OCI-LY7 (cell line): ENCODE measurements at regions not wholly inside any gene's neighbourhood (a gene's known extent, or its start where the extent isn't known, plus 50 kb on each side); places are given as distances from the start of the nearest gene placed in this dataset.

Experiments used
- BruUV-seq: library from RNA; stranded (reverse); fragments of 400-500 nt; replicated peaks from 2 replicates; lab custom pipeline; 2021; lab: Mats Ljungman, UMichigan
- CTCF ChIA-PET: fragments of 300-600 bp; sonication (Branson Sonifier 250); formaldehyde crosslinking; loops from one replicate; lab custom pipeline; 2022; ENCODE audit warnings: antibody characterized with exemption; ENCODE audit not compliant: unreplicated experiment; lab: Charles Lee
- POLR2A ChIA-PET: fragments of 300-600 bp; sonication (Branson Sonifier 250); formaldehyde crosslinking; loops from one replicate; lab custom pipeline; 2022; ENCODE audit warnings: antibody characterized with exemption; lab: Charles Lee
- DNase-seq: peaks from one replicate; pipeline ENCODE4 v3.0.0-alpha.2; 2015; ENCODE audit warnings: low spot score
- H2AFZ ChIP-seq: fragments of 200-600 bp; sonication (generic), shearing (Covaris generic); 2 replicates; pipeline ENCODE4 v1.6.1; 2014; ENCODE audit warnings: mild to moderate bottlenecking, antibody characterized with exemption, low read length, moderate library complexity
- H3K27ac ChIP-seq: fragments of 200-600 bp; sonication (generic); 2 replicates; pipeline ENCODE4 v1.5.1; 2014; ENCODE audit warnings: mixed run types, low read depth, mild to moderate bottlenecking, moderate library complexity, low read length, inconsistent platforms; ENCODE audit not compliant: poor library complexity, severe bottlenecking
- H3K36me3 ChIP-seq: fragments of 200-600 bp; sonication (generic); 2 replicates; pipeline ENCODE4 v1.6.1; 2014; ENCODE audit warnings: mild to moderate bottlenecking, antibody characterized with exemption, low read length, moderate library complexity, mixed read lengths; ENCODE audit not compliant: insufficient read depth
- H3K4me1 ChIP-seq: fragments of 200-600 bp; sonication (generic); 2 replicates; pipeline ENCODE4 v1.5.1; 2014; ENCODE audit warnings: mild to moderate bottlenecking, low read length; ENCODE audit not compliant: insufficient read depth, poor library complexity, severe bottlenecking
- H3K4me2 ChIP-seq: fragments of 200-600 bp; sonication (generic); 2 replicates; pipeline ENCODE4 v1.6.1; 2014; ENCODE audit warnings: mild to moderate bottlenecking, low read length
- H3K4me3 ChIP-seq: fragments of 200-600 bp; sonication (generic); 2 replicates; pipeline ENCODE4 v1.5.1; 2014; ENCODE audit warnings: mild to moderate bottlenecking, low read depth, low read length; ENCODE audit not compliant: poor library complexity, severe bottlenecking
- H3K79me2 ChIP-seq: fragments of 200-600 bp; sonication (generic); 2 replicates; pipeline ENCODE4 v1.6.1; 2016; ENCODE audit warnings: low read depth, mild to moderate bottlenecking, low read length, moderate library complexity, mixed read lengths; ENCODE audit not compliant: insufficient read depth
- H3K9me2 ChIP-seq: fragments of 200-600 bp; sonication (generic); 2 replicates; pipeline ENCODE4 v1.6.1; 2016; ENCODE audit warnings: mild to moderate bottlenecking, low read length, mixed read lengths; ENCODE audit not compliant: insufficient read depth
- H3K9me3 ChIP-seq: fragments of 200-600 bp; sonication (generic); 2 replicates; pipeline ENCODE4 v1.6.1; 2014; ENCODE audit warnings: mild to moderate bottlenecking, mixed run types, low read length, mixed read lengths
- H4K20me1 ChIP-seq: fragments of 200-600 bp; sonication (generic); 2 replicates; pipeline ENCODE4 v1.6.1; 2014; ENCODE audit warnings: mild to moderate bottlenecking, antibody characterized with exemption, low read length, moderate library complexity, mixed read lengths; ENCODE audit not compliant: insufficient read depth
- CTCF ChIP-seq: fragments of 200-600 bp; sonication (generic); conservative IDR thresholded peaks from 2 replicates; pipeline ENCODE4 v1.5.1; 2014; ENCODE audit warnings: mild to moderate bottlenecking, antibody characterized with exemption, low read length, moderate library complexity, mixed read lengths
- EZH2phosphoT487 ChIP-seq: fragments of 200-600 bp; sonication (generic); IDR thresholded peaks from 2 replicates; pipeline ENCODE4 v1.6.1; 2018; ENCODE audit warnings: low read depth, borderline replicate concordance, mild to moderate bottlenecking, mixed run types, antibody characterized with exemption, low read length, moderate library complexity, mixed read lengths
- intact Hi-C: fragments of 100-400 bp; cut with micrococcal nuclease; formaldehyde crosslinking; loops from one replicate; pipeline ENCODE4 v1.10.0; 2022; ENCODE audit not compliant: unreplicated experiment

DNA sequence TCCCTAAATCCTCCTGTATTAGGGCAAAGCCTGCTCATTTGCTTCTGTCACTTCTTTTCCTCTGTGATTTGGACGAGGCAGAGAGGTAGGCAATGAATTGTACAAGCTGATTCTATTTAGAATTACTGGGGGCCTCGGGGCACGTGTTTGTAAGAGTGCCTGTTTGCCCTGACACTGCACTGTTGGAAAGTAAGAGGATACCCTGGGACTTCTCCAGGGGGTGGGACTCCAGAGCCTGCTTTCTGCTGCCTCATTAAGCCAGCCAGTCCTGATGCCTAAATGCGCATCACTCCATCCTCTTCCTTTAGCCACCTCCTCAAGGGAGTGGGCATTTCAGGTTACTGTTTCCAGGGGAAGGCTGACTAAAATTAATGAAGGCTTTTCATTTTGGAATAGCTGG lies 134.3 kb downstream of the TDRD15 start:
- POLR2A ChIA-PET, result no interaction called here
- CTCF ChIA-PET, result no interaction called here
- intact Hi-C loops, result no loop called here

DNA sequence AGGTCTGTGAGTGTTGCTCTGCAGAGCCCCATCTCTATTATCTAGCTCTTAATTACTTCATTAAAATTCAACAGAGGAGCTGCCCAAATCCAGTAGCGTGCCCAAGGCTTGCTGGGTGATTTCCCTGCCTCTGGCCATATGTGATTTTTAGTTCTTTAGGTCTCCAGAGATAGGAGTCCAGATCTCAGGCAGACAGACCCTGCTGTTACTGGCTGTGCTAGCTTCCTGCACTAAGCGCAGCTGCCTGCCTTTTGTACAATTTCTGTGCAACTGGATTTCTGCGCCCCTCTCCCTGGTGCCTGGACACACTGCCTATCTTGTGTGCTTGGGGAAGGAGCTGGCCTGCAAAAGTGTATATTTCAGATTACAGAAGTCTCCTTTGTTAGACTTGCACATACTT lies 136.5 kb downstream of the TDRD15 start:
- CTCF ChIA-PET, result no interaction called here
- H4K20me1 ChIP-seq, result no peaks in the 10 kb centered on the region
- intact Hi-C loops, result no loop called here

More for the DNA sequence above, 134.3 kb downstream of the TDRD15 start:
- Histone ChIP-seq H3K9me2 (no peaks in the 10 kb centered on the region), H3K27ac (no peak overlapping the region), H3K9me3 (no peaks in the 10 kb centered on the region), H3K4me2 (no peak overlapping the region), H3K4me3 (no peak overlapping the region), H2AFZ (no peak overlapping the region), H3K4me1 (no peaks in the 10 kb centered on the region), H3K79me2 (no peaks in the 10 kb centered on the region), H3K36me3 (no peaks in the 10 kb centered on the region), H4K20me1 (no peaks in the 10 kb centered on the region)
- TF ChIP-seq EZH2phosphoT487 (no peak), CTCF (no peak)
- BruUV-seq, result no TSS peak
- DNase-seq, result no peak

GRCh38 chr2:21261591-21261990 lies 137.8 kb downstream of the TDRD15 start:
- ChIA-PET CTCF (no interaction called here), POLR2A (interaction anchor here (0.7 kb wide), 1 partner anchor 12 kb away, joined by 3 read pairs; no protein-coding TSS in a partner anchor)
- intact Hi-C loops, result no loop called here
- TF ChIP-seq CTCF (no peak), EZH2phosphoT487 (no peak)
- Histone ChIP-seq H3K79me2 (no peaks in the 10 kb centered on the region), H4K20me1 (no peaks in the 10 kb centered on the region), H3K4me2 (no peak overlapping the region), H3K36me3 (no peaks in the 10 kb centered on the region), H3K9me3 (no peaks in the 10 kb centered on the region), H3K27ac (no peak overlapping the region), H3K4me1 (no peaks in the 10 kb centered on the region), H2AFZ (no peak overlapping the region), H3K9me2 (no peaks in the 10 kb centered on the region), H3K4me3 (no peak overlapping the region)
- BruUV-seq, result no TSS peak
- DNase-seq, result no peak

More for the DNA sequence above, 136.5 kb downstream of the TDRD15 start:
- DNase-seq, result no peak
- Histone ChIP-seq H3K79me2 (no peaks in the 10 kb centered on the region), H3K4me3 (no peak overlapping the region), H3K9me3 (no peaks in the 10 kb centered on the region), H3K27ac (no peak overlapping the region), H3K4me2 (no peak overlapping the region), H3K4me1 (no peaks in the 10 kb centered on the region), H2AFZ (no peak overlapping the region), H3K9me2 (no peaks in the 10 kb centered on the region), H3K36me3 (no peaks in the 10 kb centered on the region)
- POLR2A ChIA-PET, result interaction anchor here (0.6 kb wide), 1 partner anchor 39 kb away, joined by 3 read pairs; no protein-coding TSS in a partner anchor
- TF ChIP-seq CTCF, result no peak
- no peak for TF ChIP-seq EZH2phosphoT487
- BruUV-seq, result no TSS peak
